ENCODE measurements at regions not wholly inside any gene's neighbourhood (a gene's known extent, or its start where the extent isn't known, plus 50 kb on each side); places are given as distances from the start of the nearest gene placed in this dataset.

GRCh38 chrX:26653050-26653449 lies 437.1 kb downstream of the MAGEB5 start:
- TF ChIP-seq NFIC (IDR thresholded peaks at IDR 0.05), result no peak
- TF ChIP-seq TCF12 (IDR thresholded peaks at IDR 0.05; ENCODE audit: low read depth), result no peak
- TF ChIP-seq, protein P1, sequence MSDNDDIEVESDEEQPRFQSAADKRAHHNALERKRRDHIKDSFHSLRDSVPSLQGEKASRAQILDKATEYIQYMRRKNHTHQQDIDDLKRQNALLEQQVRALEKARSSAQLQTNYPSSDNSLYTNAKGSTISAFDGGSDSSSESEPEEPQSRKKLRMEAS (IDR thresholded peaks at IDR 0.05), result no peak
- TF ChIP-seq, protein P2, sequence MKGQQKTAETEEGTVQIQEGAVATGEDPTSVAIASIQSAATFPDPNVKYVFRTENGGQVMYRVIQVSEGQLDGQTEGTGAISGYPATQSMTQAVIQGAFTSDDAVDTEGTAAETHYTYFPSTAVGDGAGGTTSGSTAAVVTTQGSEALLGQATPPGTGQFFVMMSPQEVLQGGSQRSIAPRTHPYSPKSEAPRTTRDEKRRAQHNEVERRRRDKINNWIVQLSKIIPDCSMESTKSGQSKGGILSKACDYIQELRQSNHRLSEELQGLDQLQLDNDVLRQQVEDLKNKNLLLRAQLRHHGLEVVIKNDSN (IDR thresholded peaks at IDR 0.05), result no peak
- TF ChIP-seq CEBPB (IDR thresholded peaks at IDR 0.05), result no peak
- no peak for TF ChIP-seq EP300 (IDR thresholded peaks at IDR 0.05; ENCODE audit: borderline replicate concordance)
- TF ChIP-seq FOXM1 (IDR thresholded peaks at IDR 0.05; ENCODE audit: borderline replicate concordance, low read depth), result no peak
- no peak for TF ChIP-seq EGR1 (IDR thresholded peaks at IDR 0.05)
- TF ChIP-seq ZBTB7A (IDR thresholded peaks at IDR 0.05; ENCODE audit: low read depth), result no peak
- TF ChIP-seq RAD21 (IDR thresholded peaks at IDR 0.05; ENCODE audit: low read depth), result no peak
- TF ChIP-seq CREB1 (IDR thresholded peaks at IDR 0.05; ENCODE audit: low read depth), result no peak
- TF ChIP-seq YY1 (IDR thresholded peaks at IDR 0.05; ENCODE audit: low read depth), result no peak

- TF ChIP-seq RAD21 (IDR thresholded peaks at IDR 0.05; ENCODE audit: low read depth) (peak; percentile 39), CEBPB (IDR thresholded peaks at IDR 0.05) (no peak), CREB1 (IDR thresholded peaks at IDR 0.05; ENCODE audit: low read depth) (no peak)
Measured at GRCh38 chrX:26651755-26652154, 435.8 kb downstream of the MAGEB5 start.

- TF ChIP-seq RAD21 (IDR thresholded peaks at IDR 0.05; ENCODE audit: low read depth), result peak; percentile 21; the same call in 1 of the 2 replicates
- TF ChIP-seq NFIC (IDR thresholded peaks at IDR 0.05), result no peak
- TF ChIP-seq CREB1 (IDR thresholded peaks at IDR 0.05; ENCODE audit: low read depth), result no peak
- TF ChIP-seq EGR1 (IDR thresholded peaks at IDR 0.05), result no peak
- no peak for TF ChIP-seq ZBTB7A (IDR thresholded peaks at IDR 0.05; ENCODE audit: low read depth)
Measured at GRCh38 chrX:26649534-26649933, 433.6 kb downstream of the MAGEB5 start.

DNA sequence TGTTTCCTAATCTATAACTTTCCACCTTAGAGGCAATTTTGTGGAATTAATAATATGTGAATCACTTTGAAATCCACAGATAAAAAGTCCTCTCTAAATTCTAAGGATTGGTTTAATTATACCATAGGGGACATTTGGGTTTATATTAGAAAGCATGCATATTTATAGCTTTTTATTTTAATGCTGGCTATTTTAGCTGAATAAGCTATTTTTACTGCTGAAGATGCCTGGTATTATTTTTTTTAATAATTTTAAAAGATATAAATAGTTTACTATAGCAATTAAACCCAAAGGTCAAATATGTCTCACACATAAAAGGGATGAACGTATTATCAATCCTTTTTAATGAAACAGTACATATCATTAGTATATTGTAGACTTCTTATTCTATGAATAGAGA lies 415.4 kb downstream of the MAGEB5 start:
- TF ChIP-seq, protein P2 (IDR thresholded peaks at IDR 0.05), result no peak
- TF ChIP-seq TEAD4 (IDR thresholded peaks at IDR 0.05) (no peak), YY1 (IDR thresholded peaks at IDR 0.05; ENCODE audit: low read depth) (no peak), EP300 (IDR thresholded peaks at IDR 0.05; ENCODE audit: borderline replicate concordance) (no peak), EGR1 (IDR thresholded peaks at IDR 0.05) (no peak)
- TF ChIP-seq, protein P3, sequence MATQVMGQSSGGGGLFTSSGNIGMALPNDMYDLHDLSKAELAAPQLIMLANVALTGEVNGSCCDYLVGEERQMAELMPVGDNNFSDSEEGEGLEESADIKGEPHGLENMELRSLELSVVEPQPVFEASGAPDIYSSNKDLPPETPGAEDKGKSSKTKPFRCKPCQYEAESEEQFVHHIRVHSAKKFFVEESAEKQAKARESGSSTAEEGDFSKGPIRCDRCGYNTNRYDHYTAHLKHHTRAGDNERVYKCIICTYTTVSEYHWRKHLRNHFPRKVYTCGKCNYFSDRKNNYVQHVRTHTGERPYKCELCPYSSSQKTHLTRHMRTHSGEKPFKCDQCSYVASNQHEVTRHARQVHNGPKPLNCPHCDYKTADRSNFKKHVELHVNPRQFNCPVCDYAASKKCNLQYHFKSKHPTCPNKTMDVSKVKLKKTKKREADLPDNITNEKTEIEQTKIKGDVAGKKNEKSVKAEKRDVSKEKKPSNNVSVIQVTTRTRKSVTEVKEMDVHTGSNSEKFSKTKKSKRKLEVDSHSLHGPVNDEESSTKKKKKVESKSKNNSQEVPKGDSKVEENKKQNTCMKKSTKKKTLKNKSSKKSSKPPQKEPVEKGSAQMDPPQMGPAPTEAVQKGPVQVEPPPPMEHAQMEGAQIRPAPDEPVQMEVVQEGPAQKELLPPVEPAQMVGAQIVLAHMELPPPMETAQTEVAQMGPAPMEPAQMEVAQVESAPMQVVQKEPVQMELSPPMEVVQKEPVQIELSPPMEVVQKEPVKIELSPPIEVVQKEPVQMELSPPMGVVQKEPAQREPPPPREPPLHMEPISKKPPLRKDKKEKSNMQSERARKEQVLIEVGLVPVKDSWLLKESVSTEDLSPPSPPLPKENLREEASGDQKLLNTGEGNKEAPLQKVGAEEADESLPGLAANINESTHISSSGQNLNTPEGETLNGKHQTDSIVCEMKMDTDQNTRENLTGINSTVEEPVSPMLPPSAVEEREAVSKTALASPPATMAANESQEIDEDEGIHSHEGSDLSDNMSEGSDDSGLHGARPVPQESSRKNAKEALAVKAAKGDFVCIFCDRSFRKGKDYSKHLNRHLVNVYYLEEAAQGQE (IDR thresholded peaks at IDR 0.05; ENCODE audit: low read depth), result no peak

DNA sequence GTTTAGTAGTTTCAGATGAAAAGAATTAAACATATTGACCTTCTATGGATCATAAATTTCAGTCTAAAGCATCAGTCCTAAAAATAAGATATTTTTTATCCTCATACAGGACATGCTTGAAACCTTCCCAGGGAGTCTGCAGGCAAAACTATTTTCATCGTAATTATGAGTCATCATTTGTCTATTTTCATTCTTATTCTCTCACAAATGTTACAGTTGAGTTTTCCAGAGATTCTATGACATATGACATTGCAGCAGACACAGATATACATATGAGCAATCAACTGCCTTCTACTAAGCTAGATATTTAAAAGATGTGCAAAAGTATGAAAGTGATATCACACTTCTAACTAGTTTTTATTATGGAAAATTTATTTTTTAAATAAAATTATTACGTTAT lies 398.0 kb downstream of the MAGEB5 start:
- TF ChIP-seq EP300 (IDR thresholded peaks at IDR 0.05; ENCODE audit: borderline replicate concordance) (no peak), TAF1 (IDR thresholded peaks at IDR 0.05; ENCODE audit: low read depth) (no peak), FOXM1 (IDR thresholded peaks at IDR 0.05; ENCODE audit: borderline replicate concordance, low read depth) (no peak)
- TF ChIP-seq, protein P2 (IDR thresholded peaks at IDR 0.05), result no peak

DNA sequence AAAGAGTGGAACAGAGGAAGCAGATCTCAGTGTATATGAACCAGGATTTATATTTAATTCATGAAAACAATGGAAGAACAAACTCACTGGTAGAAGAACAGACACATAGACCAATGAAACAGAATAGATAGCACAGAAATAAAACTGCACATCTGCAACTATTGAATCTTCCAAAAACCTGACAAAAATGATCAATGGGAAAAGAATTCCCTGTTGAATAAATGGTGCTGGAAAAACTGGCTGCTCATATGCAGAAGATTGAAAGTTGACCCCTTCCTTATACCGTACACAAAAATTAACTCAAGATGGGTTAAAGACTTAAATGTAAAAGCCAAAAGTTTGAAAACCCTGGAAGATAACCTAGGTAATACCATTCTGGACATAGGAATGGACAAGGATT lies 391.0 kb downstream of the MAGEB5 start:
- TF ChIP-seq CREB1 (IDR thresholded peaks at IDR 0.05; ENCODE audit: low read depth) (no peak), YY1 (IDR thresholded peaks at IDR 0.05; ENCODE audit: low read depth) (no peak)

- no peak for TF ChIP-seq CREB1 (IDR thresholded peaks at IDR 0.05; ENCODE audit: low read depth)
- TF ChIP-seq, protein P3 (IDR thresholded peaks at IDR 0.05; ENCODE audit: low read depth), result no peak
- TF ChIP-seq TAF1 (IDR thresholded peaks at IDR 0.05; ENCODE audit: low read depth), result no peak
- TF ChIP-seq, protein P1 (IDR thresholded peaks at IDR 0.05), result no peak
- TF ChIP-seq, protein P2 (IDR thresholded peaks at IDR 0.05), result no peak
- no peak for TF ChIP-seq FOXM1 (IDR thresholded peaks at IDR 0.05; ENCODE audit: borderline replicate concordance, low read depth)
- TF ChIP-seq YY1 (IDR thresholded peaks at IDR 0.05; ENCODE audit: low read depth), result no peak
Measured at GRCh38 chrX:26597981-26598380, 382.0 kb downstream of the MAGEB5 start.

Measured in Ishikawa (cell line).